Ovary (tissue), 7 donors: ENCODE measurements at regions not wholly inside any gene's neighbourhood (a gene's known extent, or its start where the extent isn't known, plus 50 kb on each side); places are given as distances from the start of the nearest gene placed in this dataset.
"Not testable (repeated sequence)": the region's sequence is repeated elsewhere in the genome, so short reads cannot be mapped to it uniquely, and the experiment has no call there.

ENCODE experiments used
- DNase-seq, 5 donors: peaks; one replicate each; pipeline ENCODE4 v3.0.0-alpha.2; 2019 to 2020
- H3K27ac ChIP-seq, 2 donors: fragments of 200-600 bp; one replicate each; pipeline versions ENCODE4 v1.5.1 to v1.8.0; 2019 to 2022
- H3K27me3 ChIP-seq: fragments of 200-600 bp; one replicate; pipeline ENCODE4 v1.8.0; 2022
- H3K36me3 ChIP-seq: fragments of 200-600 bp; sonication (generic); one replicate; pipeline ENCODE4 v1.5.1; 2019
- H3K4me1 ChIP-seq: one replicate; pipeline ENCODE4 v1.8.1; 2013; ENCODE audit warnings: mild to moderate bottlenecking, moderate library complexity; ENCODE audit not compliant: insufficient read depth
- H3K4me3 ChIP-seq: fragments of 200-600 bp; sonication (generic); one replicate; pipeline ENCODE4 v1.5.1; 2017
- H3K9me3 ChIP-seq, 2 donors: fragments of 200-600 bp in 1 of 2; sonication (generic) in 1 of 2; one replicate each; pipeline versions ENCODE4 v1.5.1 to v1.8.1; 2013 to 2019; ENCODE audit warnings: mild to moderate bottlenecking in 1 of 2, moderate library complexity in 1 of 2
- EP300 ChIP-seq: sonication (generic); formaldehyde crosslinking; IDR thresholded peaks from one replicate; pipeline ENCODE4 v1.6.1; 2017; ENCODE audit warnings: antibody characterized with exemption
- POLR2A ChIP-seq: fragments of 450-650 bp; IDR thresholded peaks from one replicate; pipeline ENCODE4 v1.6.1; 2017; ENCODE audit warnings: antibody characterized with exemption, mild to moderate bottlenecking, moderate library complexity
- WGBS, 3 donors: extraction: QIAGEN DNeasy Blood & Tissue Kit in 1 of 3; methylation state at CpG; one replicate each; pipeline versions ENCODE4 v1.1.5 to v1.1.7; 2013 to 2017; 5-methylcytosine and 5-hydroxymethylcytosine counted together
- intact Hi-C, 4 donors: fragments of 100-400 bp; cut with DNase I; formaldehyde crosslinking; loops; one replicate each; pipeline versions ENCODE4 v1.11.0 to v1.15.1; 2022 to 2023
- TF ChIP-seq, protein P1 (sequence below), 3 donors: fragments of 450-650 bp in 2 of 3; fragments of 200-600 bp in 1 of 3; IDR thresholded peaks; one replicate each; pipeline versions ENCODE4 v1.5.1 to v1.8.0; 2016 to 2022; ENCODE audit warnings: antibody characterized with exemption in 3 of 3, mild to moderate bottlenecking in 1 of 3
- donor health status: DM: no; HTN: no; CAD: no; lungs with moderate emphysema.
- donor health status: DM: no; HTN: no; CAD: no.
- donor health status: Bipolar disorder and iron deficiency.
- donor health status: DM: no; HTN: no; CAD: no.
- donor health status: DM: yes; HTN: yes; CAD: no.

DNA sequence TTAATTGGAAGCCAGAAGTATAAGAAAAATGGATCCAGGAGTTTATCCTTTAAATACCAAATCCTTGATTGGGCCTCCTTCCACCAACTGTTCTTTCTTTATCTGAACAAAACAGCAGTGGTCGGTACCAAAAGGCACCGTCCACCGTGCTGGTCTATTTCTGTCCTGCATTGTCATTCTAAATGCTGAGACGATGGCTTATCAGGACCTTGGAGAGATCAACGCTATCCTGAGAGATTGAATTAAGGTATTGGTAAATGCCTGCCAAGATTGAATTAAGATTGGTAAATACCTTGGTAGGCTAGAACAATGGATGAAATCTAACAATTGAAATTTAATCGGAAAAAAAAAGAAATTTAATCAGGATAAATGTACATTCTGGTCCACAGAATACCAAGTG is 73.4 kb upstream of the SOD1 start:
- intact Hi-C loops, result loop anchor here in 1 of 4 donors (10.0 kb wide), 1 partner anchor 381 kb away; no protein-coding TSS in a partner anchor
- H3K27ac ChIP-seq, result no peak overlapping the region
- no peaks in the 10 kb centered on the region for H3K9me3 ChIP-seq
- TF ChIP-seq, protein P1, sequence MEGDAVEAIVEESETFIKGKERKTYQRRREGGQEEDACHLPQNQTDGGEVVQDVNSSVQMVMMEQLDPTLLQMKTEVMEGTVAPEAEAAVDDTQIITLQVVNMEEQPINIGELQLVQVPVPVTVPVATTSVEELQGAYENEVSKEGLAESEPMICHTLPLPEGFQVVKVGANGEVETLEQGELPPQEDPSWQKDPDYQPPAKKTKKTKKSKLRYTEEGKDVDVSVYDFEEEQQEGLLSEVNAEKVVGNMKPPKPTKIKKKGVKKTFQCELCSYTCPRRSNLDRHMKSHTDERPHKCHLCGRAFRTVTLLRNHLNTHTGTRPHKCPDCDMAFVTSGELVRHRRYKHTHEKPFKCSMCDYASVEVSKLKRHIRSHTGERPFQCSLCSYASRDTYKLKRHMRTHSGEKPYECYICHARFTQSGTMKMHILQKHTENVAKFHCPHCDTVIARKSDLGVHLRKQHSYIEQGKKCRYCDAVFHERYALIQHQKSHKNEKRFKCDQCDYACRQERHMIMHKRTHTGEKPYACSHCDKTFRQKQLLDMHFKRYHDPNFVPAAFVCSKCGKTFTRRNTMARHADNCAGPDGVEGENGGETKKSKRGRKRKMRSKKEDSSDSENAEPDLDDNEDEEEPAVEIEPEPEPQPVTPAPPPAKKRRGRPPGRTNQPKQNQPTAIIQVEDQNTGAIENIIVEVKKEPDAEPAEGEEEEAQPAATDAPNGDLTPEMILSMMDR (IDR thresholded peaks at IDR 0.05), result no peak
- TF ChIP-seq EP300 (no peak), POLR2A (no peak)
- WGBS, 3 donors, result 51 to 63% (median 60%) methylated on average over 6 of the region's 6 CpGs
- no peaks in the 10 kb centered on the region for H3K36me3 ChIP-seq
- no peaks in the 10 kb centered on the region for H3K4me1 ChIP-seq
- no peaks in the 10 kb centered on the region for H3K27me3 ChIP-seq
- no peak for DNase-seq
- no peak overlapping the region for H3K4me3 ChIP-seq

DNA sequence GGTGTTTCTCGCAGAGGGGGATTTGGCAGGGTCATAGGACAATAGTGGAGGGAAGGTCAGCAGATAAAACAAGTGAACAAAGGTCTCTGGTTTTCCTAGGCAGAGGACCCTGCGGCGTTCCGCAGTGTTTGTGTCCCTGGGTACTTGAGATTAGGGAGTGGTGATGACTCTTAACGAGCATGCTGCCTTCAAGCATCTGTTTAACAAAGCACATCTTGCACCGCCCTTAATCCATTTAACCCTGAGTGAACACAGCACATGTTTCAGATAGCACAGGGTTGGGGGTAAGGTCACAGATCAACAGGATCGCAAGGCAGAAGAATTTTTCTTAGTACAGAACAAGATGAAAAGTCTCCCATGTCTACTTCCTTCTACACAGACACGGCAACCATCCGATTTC is 75.6 kb upstream of the SOD1 start:
- H3K4me1 ChIP-seq, H3K36me3 ChIP-seq, H3K9me3 ChIP-seq, H3K27me3 ChIP-seq, H3K27ac ChIP-seq, DNase-seq, H3K4me3 ChIP-seq: not testable (repeated sequence)
- intact Hi-C loops, result loop anchor here in 2 of 4 donors (5.0 to 10.0 kb wide), 2 partner anchors 379 to 392 kb away; no protein-coding TSS in a partner anchor
- WGBS, 3 donors, result 60 to 81% (median 65%) methylated on average over 7 to 9 of the region's 9 CpGs

DNA sequence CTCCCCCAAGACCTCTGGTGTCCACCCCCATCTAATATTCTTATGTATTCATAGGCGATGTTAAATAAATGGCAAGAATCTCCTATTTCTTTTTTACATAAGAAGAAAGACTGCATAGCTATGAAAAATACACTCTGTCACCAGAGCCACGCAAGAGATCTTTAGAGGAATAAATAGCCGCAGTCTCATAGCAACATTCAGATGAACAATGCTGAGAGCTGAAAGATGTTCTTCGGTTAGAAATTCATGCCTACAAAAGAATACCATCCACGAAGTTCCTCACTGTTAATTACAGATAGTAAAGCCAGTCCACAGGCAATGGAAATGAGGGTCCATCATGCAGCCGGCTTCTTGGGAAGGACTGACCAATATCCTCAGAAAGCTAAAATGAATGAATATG is 76.0 kb upstream of the SOD1 start:
- Histone ChIP-seq H3K36me3 (no peaks in the 10 kb centered on the region), H3K4me3 (no peak overlapping the region), H3K9me3 (no peaks in the 10 kb centered on the region), H3K27ac (no peak overlapping the region), H3K4me1 (no peaks in the 10 kb centered on the region), H3K27me3 (no peaks in the 10 kb centered on the region)
- no peak for DNase-seq
- intact Hi-C loops, result loop anchor here in 2 of 4 donors (5.0 to 10.0 kb wide), 2 partner anchors 379 to 391 kb away; no protein-coding TSS in a partner anchor
- no peak for TF ChIP-seq POLR2A
- TF ChIP-seq EP300, result no peak
- TF ChIP-seq, protein P1 (IDR thresholded peaks at IDR 0.05), result no peak
- 85 to 88% (median 85%) methylated on average over 6 of the region's 6 CpGs for WGBS, 3 donors

DNA sequence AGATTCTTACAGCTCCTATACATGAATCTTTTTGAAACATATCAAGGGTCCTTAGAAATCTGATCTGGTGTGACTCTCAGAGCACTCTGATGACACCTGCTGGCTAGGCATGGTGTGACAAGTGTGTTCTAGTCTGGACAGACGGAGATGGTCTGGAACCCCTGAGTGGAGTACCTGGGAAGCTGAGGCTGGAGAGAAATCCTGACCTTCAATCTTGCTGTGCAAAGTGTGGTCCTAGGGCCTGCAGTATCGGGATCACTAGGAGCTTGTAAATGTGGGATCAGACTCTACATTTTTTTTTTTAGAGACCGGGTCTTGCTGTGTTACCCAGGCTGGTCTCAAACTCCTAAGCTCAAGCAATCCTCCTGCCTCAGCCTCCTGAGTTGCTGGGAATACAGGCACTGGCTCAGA is 78.6 kb upstream of the SOD1 start:
- H3K27me3 ChIP-seq, result no peaks in the 10 kb centered on the region
- DNase-seq, result peak in 4 of 5 donors; percentile 37 to 66 (median 52)
- TF ChIP-seq EP300 (no peak), POLR2A (no peak)
- TF ChIP-seq, protein P1 (IDR thresholded peaks at IDR 0.05), result peak in 1 of 3 donors; percentile 35
- intact Hi-C loops, result loop anchor here in 2 of 4 donors (5.0 to 10.0 kb wide), 2 partner anchors 376 to 389 kb away; no protein-coding TSS in a partner anchor
- H3K4me1 ChIP-seq, result no peaks in the 10 kb centered on the region
- no peak overlapping the region for H3K27ac ChIP-seq
- no peaks in the 10 kb centered on the region for H3K36me3 ChIP-seq
- no peaks in the 10 kb centered on the region for H3K9me3 ChIP-seq
- 32 to 33% (median 33%) methylated on average over 3 of the region's 3 CpGs for WGBS, 3 donors
- no peak overlapping the region for H3K4me3 ChIP-seq

DNA sequence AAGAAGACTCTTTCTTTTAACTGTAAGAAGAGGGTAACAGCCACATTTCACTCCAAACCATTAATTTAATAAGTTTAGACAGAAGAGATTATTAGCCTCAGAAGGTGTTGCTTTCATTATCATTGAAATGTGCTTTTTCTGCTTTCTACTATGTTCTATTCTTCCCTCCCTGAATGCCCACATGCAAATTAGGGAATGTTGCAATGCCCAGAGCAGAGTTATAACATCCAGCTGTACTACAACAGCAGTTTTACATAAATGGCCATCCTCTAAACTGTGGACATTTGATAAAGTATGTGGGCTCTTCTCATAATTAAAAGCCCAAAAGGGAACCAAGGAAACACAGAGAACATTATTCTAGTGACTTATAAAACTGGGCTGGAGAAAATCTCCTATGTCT is 82.2 kb upstream of the SOD1 start:
- Histone ChIP-seq H3K9me3 (no peaks in the 10 kb centered on the region), H3K27me3 (no peaks in the 10 kb centered on the region), H3K4me3 (no peak overlapping the region), H3K4me1 (no peaks in the 10 kb centered on the region), H3K36me3 (no peaks in the 10 kb centered on the region), H3K27ac (no peak overlapping the region)
- DNase-seq, result no peak
- intact Hi-C loops, result loop anchor here in 1 of 4 donors (10.0 kb wide), 1 partner anchor 382 kb away; no protein-coding TSS in a partner anchor
- TF ChIP-seq, protein P1 (IDR thresholded peaks at IDR 0.05), result no peak
- TF ChIP-seq EP300 (no peak), POLR2A (no peak)
